ENCODE measurements at regions not wholly inside any gene's neighbourhood (a gene's known extent, or its start where the extent isn't known, plus 50 kb on each side); places are given as distances from the start of the nearest gene placed in this dataset.

GRCh38 chr18:78685250-78685979 is 294.2 kb upstream of the SALL3 start:
- TF ChIP-seq TAF1 (IDR thresholded peaks at IDR 0.05; ENCODE audit: borderline replicate concordance, insufficient read depth, low read length), result no peak

- no peak for TF ChIP-seq REST (IDR thresholded peaks at IDR 0.05; ENCODE audit: insufficient read depth in 1 of 2, low read depth in 2 of 2, low read length in 2 of 2)
- no peak for TF ChIP-seq POLR2AphosphoS5 (IDR thresholded peaks at IDR 0.05; ENCODE audit: low read depth, low read length)
- no peak for TF ChIP-seq SIN3A (IDR thresholded peaks at IDR 0.05; ENCODE audit: borderline replicate concordance, insufficient read depth, low read length)
- no peak for TF ChIP-seq TAF1 (IDR thresholded peaks at IDR 0.05; ENCODE audit: borderline replicate concordance, insufficient read depth, low read length)
- TF ChIP-seq FOXP2 (optimal IDR thresholded peaks at IDR 0.05; ENCODE audit: borderline replicate concordance, extremely low read depth, extremely low read length, insufficient read depth), result no peak
These were observed 293.6 kb upstream of the SALL3 start for GRCh38 chr18:78685980-78686530.

- TF ChIP-seq SIN3A (IDR thresholded peaks at IDR 0.05; ENCODE audit: borderline replicate concordance, insufficient read depth, low read length) (no peak), TAF1 (IDR thresholded peaks at IDR 0.05; ENCODE audit: borderline replicate concordance, insufficient read depth, low read length) (no peak), POLR2AphosphoS5 (IDR thresholded peaks at IDR 0.05; ENCODE audit: low read depth, low read length) (no peak), REST (IDR thresholded peaks at IDR 0.05; ENCODE audit: insufficient read depth in 1 of 2, low read depth in 2 of 2, low read length in 2 of 2) (no peak), FOXP2 (optimal IDR thresholded peaks at IDR 0.05; ENCODE audit: borderline replicate concordance, extremely low read depth, extremely low read length, insufficient read depth) (no peak)
These were observed 292.5 kb upstream of the SALL3 start for GRCh38 chr18:78686976-78687685.

- no peak for TF ChIP-seq FOXP2 (optimal IDR thresholded peaks at IDR 0.05; ENCODE audit: borderline replicate concordance, extremely low read depth, extremely low read length, insufficient read depth)
- no peak for TF ChIP-seq POLR2AphosphoS5 (IDR thresholded peaks at IDR 0.05; ENCODE audit: low read depth, low read length)
These were observed 291.9 kb upstream of the SALL3 start for GRCh38 chr18:78687736-78688135.

- no peak for TF ChIP-seq POLR2AphosphoS5 (IDR thresholded peaks at IDR 0.05; ENCODE audit: low read depth, low read length)
- TF ChIP-seq SIN3A (IDR thresholded peaks at IDR 0.05; ENCODE audit: borderline replicate concordance, insufficient read depth, low read length), result no peak
- TF ChIP-seq TAF1 (IDR thresholded peaks at IDR 0.05; ENCODE audit: borderline replicate concordance, insufficient read depth, low read length), result no peak
- no peak for TF ChIP-seq REST (IDR thresholded peaks at IDR 0.05; ENCODE audit: insufficient read depth in 1 of 2, low read depth in 2 of 2, low read length in 2 of 2)
- no peak for TF ChIP-seq FOXP2 (optimal IDR thresholded peaks at IDR 0.05; ENCODE audit: borderline replicate concordance, extremely low read depth, extremely low read length, insufficient read depth)
These were observed 291.4 kb upstream of the SALL3 start for GRCh38 chr18:78688249-78688648.

GRCh38 chr18:78688916-78689315 is 290.7 kb upstream of the SALL3 start:
- no peak for TF ChIP-seq SIN3A (IDR thresholded peaks at IDR 0.05; ENCODE audit: borderline replicate concordance, insufficient read depth, low read length)
- TF ChIP-seq REST (IDR thresholded peaks at IDR 0.05; ENCODE audit: insufficient read depth in 1 of 2, low read depth in 2 of 2, low read length in 2 of 2), result no peak
- no peak for TF ChIP-seq POLR2AphosphoS5 (IDR thresholded peaks at IDR 0.05; ENCODE audit: low read depth, low read length)
- no peak for TF ChIP-seq FOXP2 (optimal IDR thresholded peaks at IDR 0.05; ENCODE audit: borderline replicate concordance, extremely low read depth, extremely low read length, insufficient read depth)
- no peak for TF ChIP-seq TAF1 (IDR thresholded peaks at IDR 0.05; ENCODE audit: borderline replicate concordance, insufficient read depth, low read length)
